ENCODE measurements at regions not wholly inside any gene's neighbourhood (a gene's known extent, or its start where the extent isn't known, plus 50 kb on each side); places are given as distances from the start of the nearest gene placed in this dataset.

DNA sequence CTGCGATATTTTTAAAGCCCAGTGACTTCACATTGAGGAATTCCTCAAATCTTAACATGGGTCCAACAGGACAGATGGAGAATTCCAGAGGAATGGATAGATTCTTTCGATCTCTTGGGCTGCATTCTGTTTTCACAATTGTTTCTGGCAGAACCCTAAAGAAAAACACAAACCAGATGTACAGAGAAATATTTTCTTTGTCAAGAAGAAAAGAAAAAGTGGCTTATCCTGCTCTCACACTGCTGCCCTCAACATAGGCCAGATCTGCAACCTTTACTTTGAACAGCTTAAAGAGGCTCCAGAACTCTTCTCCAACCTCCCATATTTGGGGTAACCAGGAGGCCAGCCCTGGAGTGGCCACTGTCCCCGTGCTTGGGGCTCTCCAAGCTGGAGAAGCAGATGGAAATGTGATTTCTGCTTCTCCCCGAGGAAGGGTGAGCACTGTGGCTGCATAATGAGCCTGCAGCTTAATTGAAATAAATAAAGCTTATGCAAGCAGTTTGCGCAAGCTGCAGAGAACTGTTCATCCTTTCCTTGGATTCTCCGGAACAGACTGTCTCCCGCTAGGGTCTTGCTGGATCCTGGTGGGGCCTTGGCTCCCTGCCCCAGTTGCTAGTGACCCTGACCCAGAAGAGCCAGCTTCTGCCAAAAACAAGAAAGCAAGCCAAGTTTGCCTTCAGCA, 453.2 kb upstream of the PROK2 start:
- TF ChIP-seq EZH2 (IDR thresholded peaks at IDR 0.05; ENCODE audit: low read depth, unreplicated experiment) (no peak), POLR2AphosphoS5 (IDR thresholded peaks at IDR 0.05; ENCODE audit: low read depth) (no peak), EZH2phosphoT487 (IDR thresholded peaks at IDR 0.05; ENCODE audit: unreplicated experiment) (no peak), CREB1 (CRISPR knock-in tag; IDR thresholded peaks at IDR 0.05; ENCODE audit: low read depth) (no peak), ZNF114 (CRISPR knock-in tag; IDR thresholded peaks at IDR 0.05) (no peak), JUNB (IDR thresholded peaks at IDR 0.05; ENCODE audit: unreplicated experiment) (no peak), NANOG (IDR thresholded peaks at IDR 0.05; ENCODE audit: borderline replicate concordance) (no peak), STAT1 (IDR thresholded peaks at IDR 0.05; ENCODE audit: unreplicated experiment) (no peak), ZNF331 (CRISPR knock-in tag; IDR thresholded peaks at IDR 0.05; ENCODE audit: low read depth) (no peak)
- TF ChIP-seq, protein P1, sequence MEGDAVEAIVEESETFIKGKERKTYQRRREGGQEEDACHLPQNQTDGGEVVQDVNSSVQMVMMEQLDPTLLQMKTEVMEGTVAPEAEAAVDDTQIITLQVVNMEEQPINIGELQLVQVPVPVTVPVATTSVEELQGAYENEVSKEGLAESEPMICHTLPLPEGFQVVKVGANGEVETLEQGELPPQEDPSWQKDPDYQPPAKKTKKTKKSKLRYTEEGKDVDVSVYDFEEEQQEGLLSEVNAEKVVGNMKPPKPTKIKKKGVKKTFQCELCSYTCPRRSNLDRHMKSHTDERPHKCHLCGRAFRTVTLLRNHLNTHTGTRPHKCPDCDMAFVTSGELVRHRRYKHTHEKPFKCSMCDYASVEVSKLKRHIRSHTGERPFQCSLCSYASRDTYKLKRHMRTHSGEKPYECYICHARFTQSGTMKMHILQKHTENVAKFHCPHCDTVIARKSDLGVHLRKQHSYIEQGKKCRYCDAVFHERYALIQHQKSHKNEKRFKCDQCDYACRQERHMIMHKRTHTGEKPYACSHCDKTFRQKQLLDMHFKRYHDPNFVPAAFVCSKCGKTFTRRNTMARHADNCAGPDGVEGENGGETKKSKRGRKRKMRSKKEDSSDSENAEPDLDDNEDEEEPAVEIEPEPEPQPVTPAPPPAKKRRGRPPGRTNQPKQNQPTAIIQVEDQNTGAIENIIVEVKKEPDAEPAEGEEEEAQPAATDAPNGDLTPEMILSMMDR (conservative IDR thresholded peaks at IDR 0.05; ENCODE audit: low read depth in 2 of 2), result no peak
- TF ChIP-seq, protein P2, sequence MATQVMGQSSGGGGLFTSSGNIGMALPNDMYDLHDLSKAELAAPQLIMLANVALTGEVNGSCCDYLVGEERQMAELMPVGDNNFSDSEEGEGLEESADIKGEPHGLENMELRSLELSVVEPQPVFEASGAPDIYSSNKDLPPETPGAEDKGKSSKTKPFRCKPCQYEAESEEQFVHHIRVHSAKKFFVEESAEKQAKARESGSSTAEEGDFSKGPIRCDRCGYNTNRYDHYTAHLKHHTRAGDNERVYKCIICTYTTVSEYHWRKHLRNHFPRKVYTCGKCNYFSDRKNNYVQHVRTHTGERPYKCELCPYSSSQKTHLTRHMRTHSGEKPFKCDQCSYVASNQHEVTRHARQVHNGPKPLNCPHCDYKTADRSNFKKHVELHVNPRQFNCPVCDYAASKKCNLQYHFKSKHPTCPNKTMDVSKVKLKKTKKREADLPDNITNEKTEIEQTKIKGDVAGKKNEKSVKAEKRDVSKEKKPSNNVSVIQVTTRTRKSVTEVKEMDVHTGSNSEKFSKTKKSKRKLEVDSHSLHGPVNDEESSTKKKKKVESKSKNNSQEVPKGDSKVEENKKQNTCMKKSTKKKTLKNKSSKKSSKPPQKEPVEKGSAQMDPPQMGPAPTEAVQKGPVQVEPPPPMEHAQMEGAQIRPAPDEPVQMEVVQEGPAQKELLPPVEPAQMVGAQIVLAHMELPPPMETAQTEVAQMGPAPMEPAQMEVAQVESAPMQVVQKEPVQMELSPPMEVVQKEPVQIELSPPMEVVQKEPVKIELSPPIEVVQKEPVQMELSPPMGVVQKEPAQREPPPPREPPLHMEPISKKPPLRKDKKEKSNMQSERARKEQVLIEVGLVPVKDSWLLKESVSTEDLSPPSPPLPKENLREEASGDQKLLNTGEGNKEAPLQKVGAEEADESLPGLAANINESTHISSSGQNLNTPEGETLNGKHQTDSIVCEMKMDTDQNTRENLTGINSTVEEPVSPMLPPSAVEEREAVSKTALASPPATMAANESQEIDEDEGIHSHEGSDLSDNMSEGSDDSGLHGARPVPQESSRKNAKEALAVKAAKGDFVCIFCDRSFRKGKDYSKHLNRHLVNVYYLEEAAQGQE (IDR thresholded peaks at IDR 0.05; ENCODE audit: unreplicated experiment), result no peak
- TF ChIP-seq, protein P3, sequence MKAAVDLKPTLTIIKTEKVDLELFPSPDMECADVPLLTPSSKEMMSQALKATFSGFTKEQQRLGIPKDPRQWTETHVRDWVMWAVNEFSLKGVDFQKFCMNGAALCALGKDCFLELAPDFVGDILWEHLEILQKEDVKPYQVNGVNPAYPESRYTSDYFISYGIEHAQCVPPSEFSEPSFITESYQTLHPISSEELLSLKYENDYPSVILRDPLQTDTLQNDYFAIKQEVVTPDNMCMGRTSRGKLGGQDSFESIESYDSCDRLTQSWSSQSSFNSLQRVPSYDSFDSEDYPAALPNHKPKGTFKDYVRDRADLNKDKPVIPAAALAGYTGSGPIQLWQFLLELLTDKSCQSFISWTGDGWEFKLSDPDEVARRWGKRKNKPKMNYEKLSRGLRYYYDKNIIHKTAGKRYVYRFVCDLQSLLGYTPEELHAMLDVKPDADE (IDR thresholded peaks at IDR 0.05), result no peak
- TF ChIP-seq, protein P4, sequence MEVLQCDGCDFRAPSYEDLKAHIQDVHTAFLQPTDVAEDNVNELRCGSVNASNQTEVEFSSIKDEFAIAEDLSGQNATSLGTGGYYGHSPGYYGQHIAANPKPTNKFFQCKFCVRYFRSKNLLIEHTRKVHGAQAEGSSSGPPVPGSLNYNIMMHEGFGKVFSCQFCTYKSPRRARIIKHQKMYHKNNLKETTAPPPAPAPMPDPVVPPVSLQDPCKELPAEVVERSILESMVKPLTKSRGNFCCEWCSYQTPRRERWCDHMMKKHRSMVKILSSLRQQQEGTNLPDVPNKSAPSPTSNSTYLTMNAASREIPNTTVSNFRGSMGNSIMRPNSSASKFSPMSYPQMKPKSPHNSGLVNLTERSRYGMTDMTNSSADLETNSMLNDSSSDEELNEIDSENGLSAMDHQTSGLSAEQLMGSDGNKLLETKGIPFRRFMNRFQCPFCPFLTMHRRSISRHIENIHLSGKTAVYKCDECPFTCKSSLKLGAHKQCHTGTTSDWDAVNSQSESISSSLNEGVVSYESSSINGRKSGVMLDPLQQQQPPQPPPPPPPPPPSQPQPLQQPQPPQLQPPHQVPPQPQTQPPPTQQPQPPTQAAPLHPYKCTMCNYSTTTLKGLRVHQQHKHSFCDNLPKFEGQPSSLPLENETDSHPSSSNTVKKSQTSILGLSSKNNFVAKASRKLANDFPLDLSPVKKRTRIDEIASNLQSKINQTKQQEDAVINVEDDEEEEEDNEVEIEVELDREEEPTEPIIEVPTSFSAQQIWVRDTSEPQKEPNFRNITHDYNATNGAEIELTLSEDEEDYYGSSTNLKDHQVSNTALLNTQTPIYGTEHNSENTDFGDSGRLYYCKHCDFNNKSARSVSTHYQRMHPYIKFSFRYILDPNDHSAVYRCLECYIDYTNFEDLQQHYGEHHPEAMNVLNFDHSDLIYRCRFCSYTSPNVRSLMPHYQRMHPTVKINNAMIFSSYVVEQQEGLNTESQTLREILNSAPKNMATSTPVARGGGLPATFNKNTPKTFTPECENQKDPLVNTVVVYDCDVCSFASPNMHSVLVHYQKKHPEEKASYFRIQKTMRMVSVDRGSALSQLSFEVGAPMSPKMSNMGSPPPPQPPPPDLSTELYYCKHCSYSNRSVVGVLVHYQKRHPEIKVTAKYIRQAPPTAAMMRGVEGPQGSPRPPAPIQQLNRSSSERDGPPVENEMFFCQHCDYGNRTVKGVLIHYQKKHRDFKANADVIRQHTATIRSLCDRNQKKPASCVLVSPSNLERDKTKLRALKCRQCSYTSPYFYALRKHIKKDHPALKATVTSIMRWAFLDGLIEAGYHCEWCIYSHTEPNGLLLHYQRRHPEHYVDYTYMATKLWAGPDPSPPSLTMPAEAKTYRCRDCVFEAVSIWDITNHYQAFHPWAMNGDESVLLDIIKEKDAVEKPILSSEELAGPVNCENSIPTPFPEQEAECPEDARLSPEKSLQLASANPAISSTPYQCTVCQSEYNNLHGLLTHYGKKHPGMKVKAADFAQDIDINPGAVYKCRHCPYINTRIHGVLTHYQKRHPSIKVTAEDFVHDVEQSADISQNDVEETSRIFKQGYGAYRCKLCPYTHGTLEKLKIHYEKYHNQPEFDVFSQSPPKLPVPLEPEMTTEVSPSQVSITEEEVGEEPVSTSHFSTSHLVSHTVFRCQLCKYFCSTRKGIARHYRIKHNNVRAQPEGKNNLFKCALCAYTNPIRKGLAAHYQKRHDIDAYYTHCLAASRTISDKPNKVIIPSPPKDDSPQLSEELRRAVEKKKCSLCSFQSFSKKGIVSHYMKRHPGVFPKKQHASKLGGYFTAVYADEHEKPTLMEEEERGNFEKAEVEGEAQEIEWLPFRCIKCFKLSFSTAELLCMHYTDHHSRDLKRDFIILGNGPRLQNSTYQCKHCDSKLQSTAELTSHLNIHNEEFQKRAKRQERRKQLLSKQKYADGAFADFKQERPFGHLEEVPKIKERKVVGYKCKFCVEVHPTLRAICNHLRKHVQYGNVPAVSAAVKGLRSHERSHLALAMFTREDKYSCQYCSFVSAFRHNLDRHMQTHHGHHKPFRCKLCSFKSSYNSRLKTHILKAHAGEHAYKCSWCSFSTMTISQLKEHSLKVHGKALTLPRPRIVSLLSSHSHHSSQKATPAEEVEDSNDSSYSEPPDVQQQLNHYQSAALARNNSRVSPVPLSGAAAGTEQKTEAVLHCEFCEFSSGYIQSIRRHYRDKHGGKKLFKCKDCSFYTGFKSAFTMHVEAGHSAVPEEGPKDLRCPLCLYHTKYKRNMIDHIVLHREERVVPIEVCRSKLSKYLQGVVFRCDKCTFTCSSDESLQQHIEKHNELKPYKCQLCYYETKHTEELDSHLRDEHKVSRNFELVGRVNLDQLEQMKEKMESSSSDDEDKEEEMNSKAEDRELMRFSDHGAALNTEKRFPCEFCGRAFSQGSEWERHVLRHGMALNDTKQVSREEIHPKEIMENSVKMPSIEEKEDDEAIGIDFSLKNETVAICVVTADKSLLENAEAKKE (CRISPR knock-in tag; IDR thresholded peaks at IDR 0.05), result no peak
